IPS-18c (cell line): ENCODE measurements at regions not wholly inside any gene's neighbourhood (a gene's known extent, or its start where the extent isn't known, plus 50 kb on each side); places are given as distances from the start of the nearest gene placed in this dataset.
"Not testable (repeated sequence)": the region's sequence is repeated elsewhere in the genome, so short reads cannot be mapped to it uniquely, and the experiment has no call there.

ENCODE experiments used
- H3K4me3 ChIP-seq: 2 replicates; pipeline ENCODE4 v1.7.0; 2013; ENCODE audit warnings: low read depth, mild to moderate bottlenecking, low read length, moderate library complexity; ENCODE audit not compliant: insufficient read depth
- H3K9me3 ChIP-seq: one replicate; pipeline ENCODE4 v1.6.1; 2013; ENCODE audit warnings: mild to moderate bottlenecking, low read length, moderate library complexity; ENCODE audit not compliant: control insufficient read depth, insufficient read depth

GRCh38 chr14:97976861-97977260 lies 1179.7 kb downstream of the VRK1 start:
- Histone ChIP-seq H3K4me3 (no peak overlapping the region), H3K9me3 (no peaks in the 10 kb centered on the region)

- Histone ChIP-seq H3K4me3 (no peak overlapping the region), H3K9me3 (no peaks in the 10 kb centered on the region)
Measured at GRCh38 chr14:97977651-97978261, 1180.6 kb downstream of the VRK1 start.

DNA sequence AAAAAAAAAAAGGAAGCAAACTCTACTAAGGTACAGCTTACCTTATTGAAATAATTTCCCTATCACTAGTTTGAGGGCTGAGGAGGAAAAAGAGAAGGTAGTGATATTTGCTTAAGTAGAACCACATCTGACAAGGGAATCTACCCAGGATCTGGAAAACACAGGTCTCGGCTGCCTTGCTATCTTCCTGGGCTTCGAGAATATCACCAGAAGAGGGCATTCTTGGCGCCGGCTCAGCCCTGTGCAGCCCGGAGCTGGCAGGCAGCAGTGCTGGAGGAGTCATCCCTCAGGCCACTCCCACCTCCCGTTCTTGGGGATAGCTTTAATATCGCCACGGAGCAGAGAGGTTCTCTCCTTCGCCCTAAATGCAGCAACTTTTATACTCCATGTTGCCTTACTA lies 1181.2 kb downstream of the VRK1 start:
- no peaks in the 10 kb centered on the region for H3K9me3 ChIP-seq
- H3K4me3 ChIP-seq, result no peak overlapping the region

DNA sequence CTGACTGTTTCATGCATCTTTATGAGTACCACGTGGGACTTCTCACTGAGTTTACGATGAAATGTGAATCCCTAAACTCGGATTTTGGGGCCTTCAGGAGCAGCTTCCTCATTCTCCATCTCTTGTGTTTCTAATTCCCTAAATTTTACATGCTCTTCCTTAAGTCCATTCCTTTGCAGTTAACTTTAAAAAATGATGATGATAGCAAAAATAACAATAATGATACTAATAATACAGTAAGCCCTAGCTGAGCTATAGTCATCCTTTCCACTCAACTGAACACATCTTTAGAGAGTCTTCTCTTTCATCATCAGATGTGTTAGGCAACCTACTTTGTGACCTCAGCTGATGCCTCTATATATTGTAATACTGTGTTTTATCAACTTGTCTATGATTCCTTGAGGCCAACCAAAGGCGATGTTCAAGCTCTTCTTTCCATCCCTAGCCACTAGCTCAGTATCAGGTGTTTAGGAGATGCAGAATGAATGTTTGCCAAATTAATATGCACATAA lies 1196.4 kb downstream of the VRK1 start:
- no peaks in the 10 kb centered on the region for H3K9me3 ChIP-seq
- no peak overlapping the region for H3K4me3 ChIP-seq

DNA sequence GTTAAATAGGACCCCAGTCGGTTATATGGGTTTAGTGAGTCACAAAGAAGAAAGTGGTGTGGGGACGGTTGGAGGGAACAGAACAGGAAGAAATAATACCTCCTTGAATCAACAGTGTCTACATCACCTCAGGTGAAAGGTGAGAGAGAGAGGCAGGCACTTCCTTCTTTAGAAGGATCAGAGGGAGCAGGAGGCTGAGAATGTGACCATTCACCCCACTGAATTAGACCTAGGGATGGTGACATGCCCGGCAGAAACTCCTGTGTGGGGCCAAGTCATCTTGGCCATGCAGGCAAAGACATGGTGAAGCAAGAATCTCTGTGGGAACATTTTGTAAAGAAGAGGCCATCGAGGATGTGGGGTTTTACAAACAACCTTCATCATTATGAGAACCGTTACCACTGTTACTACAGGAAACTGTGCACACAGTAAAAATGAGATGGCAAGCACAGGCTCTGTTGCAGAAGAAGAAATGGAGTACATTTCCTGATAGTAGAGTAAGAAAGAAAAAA lies 1196.9 kb downstream of the VRK1 start:
- Histone ChIP-seq H3K4me3 (no peak overlapping the region), H3K9me3 (no peaks in the 10 kb centered on the region)

DNA sequence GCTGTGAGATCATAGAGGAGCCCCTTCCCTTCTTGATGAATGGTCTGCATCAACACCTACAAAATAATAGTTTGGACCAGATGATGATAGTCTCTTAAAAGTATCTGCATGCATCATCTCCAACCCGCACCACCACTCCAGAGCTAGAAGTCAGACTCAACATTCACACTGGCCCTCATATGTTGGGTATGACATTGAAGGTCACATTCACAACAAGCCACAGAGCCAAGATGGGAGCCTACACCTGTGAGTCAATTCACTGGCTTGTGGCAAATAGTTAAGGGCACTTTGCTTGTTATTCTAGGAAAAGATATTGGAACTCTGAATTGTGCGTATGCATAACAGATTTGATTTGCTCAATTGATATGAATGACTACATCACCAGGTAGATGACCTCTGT lies 1197.9 kb downstream of the VRK1 start:
- Histone ChIP-seq H3K4me3 (no peak overlapping the region), H3K9me3 (no peaks in the 10 kb centered on the region)

DNA sequence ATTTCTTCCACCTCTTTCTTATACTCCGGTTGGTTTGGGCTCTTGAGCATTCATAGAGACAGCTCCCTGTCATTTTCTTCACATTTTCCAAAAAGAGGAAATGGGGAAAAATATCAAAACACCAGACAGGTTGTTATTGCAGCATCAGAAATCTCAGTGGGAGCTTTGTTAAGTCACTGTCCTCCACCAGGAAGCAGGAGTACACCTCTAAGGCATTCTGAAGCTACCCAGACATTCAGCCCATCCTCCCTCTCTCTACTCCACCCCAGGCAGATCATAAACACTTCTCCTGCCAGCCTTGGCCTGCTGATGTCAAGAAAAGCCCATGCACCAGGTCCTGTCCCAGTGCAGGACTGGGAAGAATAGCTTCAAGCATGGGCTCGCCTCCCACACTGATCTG lies 1198.3 kb downstream of the VRK1 start:
- Histone ChIP-seq H3K4me3 (no peak overlapping the region), H3K9me3 (no peaks in the 10 kb centered on the region)

- H3K4me3 ChIP-seq, result no peak overlapping the region
- no peaks in the 10 kb centered on the region for H3K9me3 ChIP-seq
Measured at GRCh38 chr14:98006008-98006407, 1208.8 kb downstream of the VRK1 start.

DNA sequence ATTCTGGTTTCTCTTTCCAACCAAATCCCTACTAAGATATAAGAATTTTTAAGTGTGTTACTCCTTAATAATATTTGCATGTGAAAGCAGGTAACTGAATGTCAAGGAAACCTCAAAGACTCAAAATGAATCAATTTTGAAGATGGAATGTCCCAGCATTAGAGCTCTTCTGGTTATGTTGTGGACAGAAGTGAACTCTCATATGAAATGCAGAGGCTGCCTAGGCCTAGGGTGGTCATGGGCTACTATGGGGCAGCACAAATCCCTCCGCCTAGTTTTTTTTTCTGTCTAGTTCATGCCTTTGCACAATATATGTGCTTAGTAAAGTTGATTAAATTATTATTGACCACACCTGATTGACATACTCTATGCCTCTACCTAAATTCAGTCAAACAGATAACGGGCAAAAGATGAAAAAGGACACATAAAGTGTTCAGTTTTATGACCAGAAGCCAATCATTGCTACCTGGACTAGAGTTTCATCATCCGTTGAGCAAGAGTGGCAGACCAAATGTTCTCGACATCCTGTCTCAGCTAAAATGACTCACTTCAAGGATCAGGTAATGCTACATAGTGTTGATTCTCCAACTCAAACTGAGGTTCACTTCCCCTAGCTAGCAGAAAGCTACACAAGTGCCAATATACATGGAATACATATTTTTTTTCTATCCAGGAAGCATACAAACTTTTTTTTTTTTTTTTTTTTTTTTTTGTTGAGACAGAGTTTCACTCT lies 1211.4 kb downstream of the VRK1 start:
- H3K9me3 ChIP-seq, result no peaks in the 10 kb centered on the region
- H3K4me3 ChIP-seq, result no peak overlapping the region

- not testable (repeated sequence) for H3K9me3 ChIP-seq, H3K4me3 ChIP-seq
Measured at GRCh38 chr14:98009177-98009576, 1212.0 kb downstream of the VRK1 start.

- no peaks in the 10 kb centered on the region for H3K9me3 ChIP-seq
- H3K4me3 ChIP-seq, result no peak overlapping the region
Measured at GRCh38 chr14:98010784-98011183, 1213.6 kb downstream of the VRK1 start.

DNA sequence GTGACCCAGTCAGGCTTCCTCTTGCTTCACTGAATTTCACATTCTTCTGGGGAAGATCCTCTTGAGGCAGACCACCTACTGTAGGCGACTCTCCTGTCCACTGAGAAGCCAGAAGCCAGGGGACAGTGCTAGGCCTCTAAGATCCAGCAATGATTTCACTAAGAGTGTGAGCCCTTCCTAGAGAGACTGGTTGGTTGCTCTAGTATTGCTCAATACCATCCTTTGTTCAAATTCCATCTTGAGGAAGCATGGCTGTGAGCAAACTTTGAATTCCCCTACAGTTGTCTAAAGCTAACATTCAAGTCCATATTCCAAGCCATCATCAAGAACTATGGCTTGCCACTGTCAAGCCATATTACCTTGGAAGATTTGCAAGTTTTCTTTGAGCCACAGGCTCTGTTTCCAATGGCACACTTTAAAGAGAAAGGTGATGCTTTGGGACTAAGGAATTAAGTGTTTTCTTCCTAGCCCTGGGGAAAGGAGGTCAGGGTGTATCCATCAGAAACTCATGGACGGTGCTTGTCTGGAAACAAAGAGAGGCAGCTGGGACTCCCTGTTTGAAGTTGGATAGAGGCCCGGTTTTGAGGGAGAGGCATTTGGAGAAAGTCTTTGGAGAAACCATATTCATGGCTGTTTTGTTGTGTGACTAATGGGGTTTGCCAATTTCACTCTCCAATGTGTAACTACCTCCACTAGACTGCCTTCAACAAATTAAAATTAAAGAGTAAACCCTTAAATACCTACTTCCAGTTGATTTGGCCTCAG lies 1217.9 kb downstream of the VRK1 start:
- Histone ChIP-seq H3K9me3 (no peaks in the 10 kb centered on the region), H3K4me3 (no peak overlapping the region)

GRCh38 chr14:98015921-98016320 lies 1218.7 kb downstream of the VRK1 start:
- H3K4me3 ChIP-seq, result no peak overlapping the region
- H3K9me3 ChIP-seq, result no peaks in the 10 kb centered on the region

- H3K9me3 ChIP-seq, result no peaks in the 10 kb centered on the region
Measured at GRCh38 chr14:98018628-98019027, 1221.4 kb downstream of the VRK1 start.

GRCh38 chr14:98022541-98023520 lies 1225.6 kb downstream of the VRK1 start:
- no peak overlapping the region for H3K4me3 ChIP-seq
- H3K9me3 ChIP-seq, result no peaks in the 10 kb centered on the region

More at GRCh38 chr14:98018628-98019027, 1221.4 kb downstream of the VRK1 start:
- H3K4me3 ChIP-seq, result no peak overlapping the region

DNA sequence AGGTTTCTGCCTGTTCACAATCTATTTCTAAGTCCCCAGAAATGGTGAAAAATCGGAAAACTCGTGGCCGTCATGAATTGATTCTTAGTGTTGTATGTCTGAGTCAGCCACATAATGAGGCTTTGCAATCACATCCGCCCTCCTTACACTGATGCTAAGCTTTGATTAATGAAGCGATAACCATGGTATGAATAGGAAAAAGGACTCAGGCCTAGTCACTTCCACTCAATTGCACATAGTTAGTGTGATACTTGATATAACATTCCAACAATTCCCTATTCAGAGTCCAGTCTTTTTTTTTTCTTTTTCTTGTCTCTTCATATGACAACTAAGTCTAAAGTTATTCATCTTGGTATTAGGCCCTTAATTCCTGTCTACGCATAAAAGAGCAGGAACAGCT lies 1231.0 kb downstream of the VRK1 start:
- peaks cover 2% of the 10 kb centered on the region for H3K9me3 ChIP-seq
- H3K4me3 ChIP-seq, result no peak overlapping the region

- H3K4me3 ChIP-seq, result no peak overlapping the region
- peaks cover 6% of the 10 kb centered on the region for H3K9me3 ChIP-seq
Measured at GRCh38 chr14:98035396-98035795, 1236.6 kb downstream of the BCL11B start.
